ENCODE measurements at regions not wholly inside any gene's neighbourhood (a gene's known extent, or its start where the extent isn't known, plus 50 kb on each side); places are given as distances from the start of the nearest gene placed in this dataset.

GRCh38 chr2:7203056-7203467, 285.9 kb downstream of the RNF144A start (continued):
- TF ChIP-seq RAD21 (CRISPR knock-in tag; conservative IDR thresholded peaks at IDR 0.05 in 1 of 2, IDR thresholded peaks at IDR 0.05 in 1 of 2): peak; percentile 43 to 74

- ChIA-PET POLR2A (no interaction called here), CTCF (ENCODE audit: low intra/inter-chr PET ratio) (no interaction called here)
- Histone ChIP-seq H4K20me1 (replicated peaks; ENCODE audit: control insufficient read depth, insufficient read depth, low read length) (no peaks in the 10 kb centered on the region), H3K9me3 (replicated peaks; ENCODE audit: control insufficient read depth, insufficient read depth, low read depth, low read length) (no peaks in the 10 kb centered on the region), H3K4me3 (no peak overlapping the region), H2AFZ (ENCODE audit: low read depth, low read length) (no peak overlapping the region), H3K27me3 (ENCODE audit: control insufficient read depth in 2 of 2, insufficient read depth in 2 of 2, low read length in 2 of 2) (peaks cover 0 to 22% of the 10 kb centered on the region in 2 experiments; a peak in 2 of 5 replicates), H3K4me1 (replicated peaks in 1 of 2; ENCODE audit: control insufficient read depth in 2 of 2, insufficient read depth in 2 of 2, low read length in 2 of 2) (no peaks in the 10 kb centered on the region), H3K9me1 (ENCODE audit: control insufficient read depth, insufficient read depth, low read length) (no peaks in the 10 kb centered on the region), H3K9ac (ENCODE audit: insufficient read depth in 1 of 2, low read depth in 2 of 2, low read length in 2 of 2) (no peak overlapping the region), H3K79me2 (ENCODE audit: control insufficient read depth, insufficient read depth, low read length) (no peaks in the 10 kb centered on the region), H3K36me3 (ENCODE audit: control insufficient read depth, insufficient read depth, low read length) (no peaks in the 10 kb centered on the region), H3K27ac (ENCODE audit: extremely low read depth, low read depth, low read length) (no peak overlapping the region), H3K4me2 (ENCODE audit: insufficient read depth, low read length) (no peak overlapping the region)
- intact Hi-C loops (cut with micrococcal nuclease): loop anchor here (10.0 kb wide), 1 partner anchor 160 kb away; no protein-coding TSS in a partner anchor
- in situ Hi-C loops (cut with MboI): no loop called here
- ATAC-seq: no peak
- no peak for FAIRE-seq
- peak in 2 of 4 experiments; percentile 3 to 8 for DNase-seq (ENCODE audit: extremely low read depth in 1 of 4, low spot score in 3 of 4)
- WGBS (ENCODE audit: insufficient coverage, low coverage, missing lambda C conversion rate): 0% methylated on average over 9 of the region's 9 CpGs
- BruUV-seq (replicated peaks): no TSS peak
- TF ChIP-seq CBFA2T3 (IDR thresholded peaks at IDR 0.05): peak; percentile 44
- TF ChIP-seq FOXP1 (CRISPR knock-in tag; IDR thresholded peaks at IDR 0.05): no peak
- peak; percentile 22; the same call in 1 of the 2 replicates for TF ChIP-seq CBFA2T2 (conservative IDR thresholded peaks at IDR 0.05)
- TF ChIP-seq CXXC5 (CRISPR knock-in tag; IDR thresholded peaks at IDR 0.05): no peak
Observed at GRCh38 chr2:7205151-7205830, 288.1 kb downstream of the RNF144A start.

Data from K562 (cell line).